AG04450 (cell line): ENCODE measurements at regions not wholly inside any gene's neighbourhood (a gene's known extent, or its start where the extent isn't known, plus 50 kb on each side); places are given as distances from the start of the nearest gene placed in this dataset.

Experiments
- CTCF ChIA-PET: fragments of 300-600, 350-600 bp; formaldehyde crosslinking; extraction: SDS; loops from one replicate; lab custom pipeline; 2022; ENCODE audit warnings: antibody characterized with exemption, inconsistent platforms; lab: Charles Lee
- POLR2A ChIA-PET: fragments of 350-600 bp; formaldehyde crosslinking; extraction: SDS; loops from one replicate; lab custom pipeline; 2021; ENCODE audit warnings: antibody characterized with exemption, inconsistent platforms; lab: Yijun Ruan, JAX
- DNase-seq: peaks from one replicate; pipeline ENCODE4 v3.0.0-alpha.2; 2011; ENCODE audit warnings: low read depth, low spot score
- H3K27ac ChIP-seq: one replicate; pipeline ENCODE4 v1.5.1; 2012; ENCODE audit warnings: low read depth, low read length, control low read depth
- H3K27me3 ChIP-seq: one replicate; pipeline ENCODE4 v1.6.0; 2012; ENCODE audit warnings: low read length; ENCODE audit not compliant: control insufficient read depth, insufficient read depth
- H3K4me3 ChIP-seq: 2 replicates; pipeline ENCODE4 v1.5.1; 2011; ENCODE audit warnings: mild to moderate bottlenecking, low read depth, low read length, control low read depth
- H3K9me3 ChIP-seq: 2 replicates; pipeline ENCODE4 v1.5.1; 2012; ENCODE audit warnings: low read length; ENCODE audit not compliant: control insufficient read depth, insufficient read depth
- TF ChIP-seq, protein P1 (sequence below): IDR thresholded peaks from 2 replicates; pipeline ENCODE4 v1.5.1; 2011; ENCODE audit warnings: low read depth, low read length, control low read depth, inconsistent platforms

DNA sequence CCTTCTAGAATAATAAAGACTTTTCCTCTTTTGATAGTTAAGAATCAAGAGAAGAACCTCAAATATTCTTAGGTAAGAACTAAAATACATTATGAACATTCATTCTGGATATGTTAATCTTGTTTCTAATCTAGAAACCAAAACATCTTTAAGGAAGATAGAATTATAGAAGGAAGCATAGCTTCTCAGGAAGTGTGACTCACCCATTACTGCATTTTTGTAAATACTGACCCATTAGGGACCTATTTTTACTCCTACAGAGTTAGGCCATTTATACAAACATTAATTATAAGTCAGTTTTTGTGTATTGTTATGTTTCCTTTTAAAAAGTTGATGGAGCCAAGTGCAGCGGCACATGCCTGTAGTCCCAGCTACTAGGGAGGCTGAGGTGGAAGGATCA lies 147.1 kb downstream of the NUFIP1 start:
- POLR2A ChIA-PET: no interaction called here
- TF ChIP-seq, protein P1, sequence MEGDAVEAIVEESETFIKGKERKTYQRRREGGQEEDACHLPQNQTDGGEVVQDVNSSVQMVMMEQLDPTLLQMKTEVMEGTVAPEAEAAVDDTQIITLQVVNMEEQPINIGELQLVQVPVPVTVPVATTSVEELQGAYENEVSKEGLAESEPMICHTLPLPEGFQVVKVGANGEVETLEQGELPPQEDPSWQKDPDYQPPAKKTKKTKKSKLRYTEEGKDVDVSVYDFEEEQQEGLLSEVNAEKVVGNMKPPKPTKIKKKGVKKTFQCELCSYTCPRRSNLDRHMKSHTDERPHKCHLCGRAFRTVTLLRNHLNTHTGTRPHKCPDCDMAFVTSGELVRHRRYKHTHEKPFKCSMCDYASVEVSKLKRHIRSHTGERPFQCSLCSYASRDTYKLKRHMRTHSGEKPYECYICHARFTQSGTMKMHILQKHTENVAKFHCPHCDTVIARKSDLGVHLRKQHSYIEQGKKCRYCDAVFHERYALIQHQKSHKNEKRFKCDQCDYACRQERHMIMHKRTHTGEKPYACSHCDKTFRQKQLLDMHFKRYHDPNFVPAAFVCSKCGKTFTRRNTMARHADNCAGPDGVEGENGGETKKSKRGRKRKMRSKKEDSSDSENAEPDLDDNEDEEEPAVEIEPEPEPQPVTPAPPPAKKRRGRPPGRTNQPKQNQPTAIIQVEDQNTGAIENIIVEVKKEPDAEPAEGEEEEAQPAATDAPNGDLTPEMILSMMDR: no peak
- no peak for DNase-seq
- CTCF ChIA-PET: no interaction called here
- no peaks in the 10 kb centered on the region for H3K27me3 ChIP-seq
- H3K9me3 ChIP-seq: no peaks in the 10 kb centered on the region
- H3K27ac ChIP-seq: no peak overlapping the region
- no peak overlapping the region for H3K4me3 ChIP-seq

DNA sequence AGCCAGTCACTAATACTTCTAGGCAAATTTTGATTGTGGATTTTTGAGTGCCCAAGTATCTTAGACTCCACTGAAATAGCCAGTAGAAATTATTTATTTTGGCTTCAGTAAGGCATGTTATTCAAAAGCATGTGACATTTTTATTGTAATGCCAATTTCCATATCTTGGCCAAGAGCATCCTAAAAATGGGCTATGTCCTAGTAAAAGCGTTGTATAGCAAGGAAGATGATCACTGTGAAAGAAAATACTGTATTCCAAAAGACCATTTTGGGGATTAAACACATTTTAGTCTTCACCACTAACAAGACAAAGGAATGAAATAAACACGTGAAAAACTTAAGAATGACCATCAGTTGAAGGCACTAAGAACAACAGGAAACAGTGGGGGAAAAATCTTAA lies 149.1 kb downstream of the NUFIP1 start:
- no peak overlapping the region for H3K27ac ChIP-seq
- peaks cover 6% of the 10 kb centered on the region for H3K9me3 ChIP-seq
- DNase-seq: no peak
- TF ChIP-seq, protein P1: no peak
- no peak overlapping the region for H3K4me3 ChIP-seq
- ChIA-PET CTCF (no interaction called here), POLR2A (no interaction called here)
- no peaks in the 10 kb centered on the region for H3K27me3 ChIP-seq

DNA sequence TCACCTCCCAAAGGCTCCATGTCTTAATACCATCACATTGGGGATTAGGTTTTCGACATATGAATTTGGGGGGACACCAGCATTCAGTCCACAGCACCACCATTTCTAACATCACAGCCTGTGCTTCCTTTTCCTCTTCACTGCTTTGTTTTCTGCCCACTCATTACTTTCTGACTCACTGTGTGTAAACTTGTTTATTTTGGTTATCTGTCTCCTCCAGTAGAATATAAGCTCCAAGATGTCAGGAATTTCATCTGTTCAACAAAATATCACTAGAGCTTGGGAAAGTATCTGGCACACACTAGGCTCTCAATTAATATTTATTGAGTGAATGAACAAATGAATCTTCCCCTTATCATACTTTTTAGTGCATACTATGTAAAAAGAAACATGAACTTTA lies 152.0 kb downstream of the NUFIP1 start:
- H3K9me3 ChIP-seq: peaks cover 6% of the 10 kb centered on the region
- POLR2A ChIA-PET: interaction anchor here (1.0 kb wide), 1 partner anchor 111 kb away, joined by 4 read pairs; no protein-coding TSS in a partner anchor
- peak; percentile 21 for DNase-seq
- TF ChIP-seq, protein P1: no peak
- H3K27ac ChIP-seq: peak overlapping the region; percentile 42
- CTCF ChIA-PET: no interaction called here
- H3K4me3 ChIP-seq: no peak overlapping the region
- no peaks in the 10 kb centered on the region for H3K27me3 ChIP-seq

DNA sequence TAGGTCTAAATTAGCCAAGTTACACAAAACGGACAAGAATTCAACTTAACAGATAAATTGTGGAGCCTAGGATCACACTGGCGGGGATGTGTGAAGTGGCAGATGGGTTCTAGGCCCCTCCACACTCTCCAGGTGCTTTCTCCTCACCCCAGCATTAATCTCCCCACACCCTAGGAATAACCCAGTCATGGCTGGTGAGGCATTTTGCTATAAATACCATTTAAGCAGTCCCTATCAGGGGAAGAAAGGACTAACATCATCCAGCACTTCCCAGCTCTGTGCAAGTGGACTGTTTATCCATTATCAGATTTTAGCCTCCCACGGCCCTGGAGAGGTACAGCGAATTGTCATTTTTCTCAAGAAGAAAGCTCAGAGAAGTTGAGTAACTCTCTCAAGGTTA lies 154.9 kb downstream of the NUFIP1 start:
- POLR2A ChIA-PET: no interaction called here

DNA sequence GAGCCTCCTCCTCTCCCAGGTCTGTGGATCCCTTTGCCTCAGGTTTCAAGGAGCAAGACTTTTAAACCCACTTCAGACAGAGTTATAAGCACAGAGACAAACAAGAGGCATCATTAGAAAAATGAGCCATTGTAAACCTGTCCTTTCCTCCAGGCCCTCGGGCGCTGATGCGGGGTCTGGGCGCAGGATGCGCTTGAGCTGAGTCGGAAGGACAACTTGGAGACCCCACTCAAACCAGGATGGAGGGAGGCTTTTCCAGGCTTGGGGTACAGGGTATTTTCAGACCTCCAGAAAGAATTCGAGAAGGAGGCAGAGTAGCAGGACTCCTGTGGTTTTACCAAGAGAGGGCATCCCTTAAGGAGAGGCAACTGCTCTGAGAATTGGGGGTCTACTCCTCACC lies 155.6 kb downstream of the NUFIP1 start:
- Histone ChIP-seq H3K9me3 (peaks cover 6% of the 10 kb centered on the region), H3K27ac (no peak overlapping the region), H3K4me3 (no peak overlapping the region), H3K27me3 (no peaks in the 10 kb centered on the region)
- no peak for DNase-seq
- POLR2A ChIA-PET: no interaction called here
- TF ChIP-seq, protein P1: no peak
- CTCF ChIA-PET: no interaction called here

More for the DNA sequence above, 154.9 kb downstream of the NUFIP1 start:
- Histone ChIP-seq H3K27me3 (no peaks in the 10 kb centered on the region), H3K4me3 (no peak overlapping the region), H3K27ac (no peak overlapping the region), H3K9me3 (peaks cover 6% of the 10 kb centered on the region)
- TF ChIP-seq, protein P1: no peak
- DNase-seq: no peak
- CTCF ChIA-PET: no interaction called here
